NT2/D1 (cell line): ENCODE measurements at regions not wholly inside any gene's neighbourhood (a gene's known extent, or its start where the extent isn't known, plus 50 kb on each side); places are given as distances from the start of the nearest gene placed in this dataset.

Source experiments
- SUZ12 ChIP-seq: IDR thresholded peaks from 2 replicates; pipeline ENCODE4 v1.6.1; 2011; ENCODE audit not compliant: insufficient read length, insufficient read depth; ENCODE audit errors: extremely low read depth
- ZNF274 ChIP-seq: IDR thresholded peaks from 2 replicates; pipeline ENCODE4 v1.6.1; 2011; ENCODE audit warnings: mild to moderate bottlenecking, low read depth, low read length

GRCh38 chr5:28374492-28374967 is 1336.1 kb upstream of the CDH9 start:
- no peak for TF ChIP-seq SUZ12
- TF ChIP-seq ZNF274 = no peak
